HUES48 (cell line): ENCODE measurements at regions not wholly inside any gene's neighbourhood (a gene's known extent, or its start where the extent isn't known, plus 50 kb on each side); places are given as distances from the start of the nearest gene placed in this dataset.

Experiments
- H3K27ac ChIP-seq: one replicate; pipeline ENCODE4 v1.7.0; 2013; ENCODE audit warnings: low read depth, low read length, inconsistent platforms
- H3K27me3 ChIP-seq: 2 replicates; pipeline ENCODE4 v1.6.1; 2013; ENCODE audit warnings: mild to moderate bottlenecking, low read length; ENCODE audit not compliant: control insufficient read depth, insufficient read depth
- H3K36me3 ChIP-seq: 2 replicates; pipeline ENCODE4 v1.6.1; 2013; ENCODE audit warnings: low read length; ENCODE audit not compliant: control insufficient read depth, insufficient read depth
- H3K4me1 ChIP-seq: 2 replicates; pipeline ENCODE4 v1.6.1; 2013; ENCODE audit warnings: mild to moderate bottlenecking, low read length; ENCODE audit not compliant: control insufficient read depth, insufficient read depth
- H3K4me3 ChIP-seq: 2 replicates; pipeline ENCODE4 v1.5.1; 2013; ENCODE audit warnings: mild to moderate bottlenecking, low read depth, low read length
- H3K9ac ChIP-seq: 2 replicates; pipeline ENCODE4 v1.6.1; 2013; ENCODE audit warnings: mild to moderate bottlenecking, low read depth, low read length, moderate library complexity
- H3K9me3 ChIP-seq: 2 replicates; pipeline ENCODE4 v1.6.1; 2013; ENCODE audit warnings: low read length; ENCODE audit not compliant: control insufficient read depth, insufficient read depth

GRCh38 chr4:32840461-32841189 lies 2120.5 kb downstream of the PCDH7 start:
- Histone ChIP-seq H3K9me3 (no peaks in the 10 kb centered on the region), H3K27me3 (no peaks in the 10 kb centered on the region), H3K4me1 (no peaks in the 10 kb centered on the region), H3K4me3 (no peak overlapping the region), H3K9ac (no peak overlapping the region), H3K27ac (no peak overlapping the region), H3K36me3 (no peaks in the 10 kb centered on the region)

GRCh38 chr4:32841217-32841616 lies 2121.0 kb downstream of the PCDH7 start:
- H3K4me1 ChIP-seq: no peaks in the 10 kb centered on the region
- H3K36me3 ChIP-seq: no peaks in the 10 kb centered on the region
- H3K9ac ChIP-seq: no peak overlapping the region

GRCh38 chr4:32847461-32847860 lies 2127.3 kb downstream of the PCDH7 start:
- H3K9ac ChIP-seq: no peak overlapping the region
- no peaks in the 10 kb centered on the region for H3K27me3 ChIP-seq
- no peaks in the 10 kb centered on the region; the same call in 1 of the 2 replicates for H3K9me3 ChIP-seq
- no peaks in the 10 kb centered on the region for H3K4me1 ChIP-seq
- no peak overlapping the region for H3K4me3 ChIP-seq
- H3K36me3 ChIP-seq: no peaks in the 10 kb centered on the region
- no peak overlapping the region for H3K27ac ChIP-seq

More at GRCh38 chr4:32841217-32841616, 2121.0 kb downstream of the PCDH7 start:
- Histone ChIP-seq H3K4me3 (no peak overlapping the region), H3K27me3 (no peaks in the 10 kb centered on the region), H3K27ac (no peak overlapping the region), H3K9me3 (no peaks in the 10 kb centered on the region)

- Histone ChIP-seq H3K4me3 (no peak overlapping the region), H3K9me3 (no peaks in the 10 kb centered on the region; the same call in 1 of the 2 replicates), H3K27ac (no peak overlapping the region), H3K27me3 (no peaks in the 10 kb centered on the region), H3K4me1 (no peaks in the 10 kb centered on the region), H3K9ac (no peak overlapping the region), H3K36me3 (no peaks in the 10 kb centered on the region)
These were observed 2135.5 kb downstream of the PCDH7 start for GRCh38 chr4:32855622-32856021.

GRCh38 chr4:32858361-32858760 lies 2138.2 kb downstream of the PCDH7 start:
- Histone ChIP-seq H3K4me1 (no peaks in the 10 kb centered on the region), H3K36me3 (no peaks in the 10 kb centered on the region), H3K27ac (no peak overlapping the region), H3K27me3 (no peaks in the 10 kb centered on the region), H3K4me3 (no peak overlapping the region), H3K9me3 (no peaks in the 10 kb centered on the region), H3K9ac (no peak overlapping the region)

- no peak overlapping the region for H3K9ac ChIP-seq
- no peak overlapping the region for H3K4me3 ChIP-seq
- H3K27ac ChIP-seq: no peak overlapping the region
- no peaks in the 10 kb centered on the region for H3K36me3 ChIP-seq
- no peaks in the 10 kb centered on the region for H3K9me3 ChIP-seq
- H3K4me1 ChIP-seq: no peaks in the 10 kb centered on the region
- no peaks in the 10 kb centered on the region for H3K27me3 ChIP-seq
These were observed 2138.8 kb downstream of the PCDH7 start for GRCh38 chr4:32858971-32859370.

- Histone ChIP-seq H3K27me3 (no peaks in the 10 kb centered on the region), H3K4me1 (no peaks in the 10 kb centered on the region), H3K9me3 (no peaks in the 10 kb centered on the region), H3K36me3 (no peaks in the 10 kb centered on the region), H3K27ac (no peak overlapping the region), H3K9ac (no peak overlapping the region), H3K4me3 (no peak overlapping the region)
These were observed 2144.7 kb downstream of the PCDH7 start for GRCh38 chr4:32864713-32865351.

GRCh38 chr4:32876546-32876945 lies 2156.4 kb downstream of the PCDH7 start:
- H3K27me3 ChIP-seq: no peaks in the 10 kb centered on the region
- no peak overlapping the region for H3K4me3 ChIP-seq
- no peak overlapping the region for H3K9ac ChIP-seq
- no peak overlapping the region for H3K27ac ChIP-seq
- no peaks in the 10 kb centered on the region for H3K36me3 ChIP-seq
- H3K4me1 ChIP-seq: no peaks in the 10 kb centered on the region
- H3K9me3 ChIP-seq: no peaks in the 10 kb centered on the region

GRCh38 chr4:32879913-32880312 lies 2159.7 kb downstream of the PCDH7 start:
- no peaks in the 10 kb centered on the region for H3K4me1 ChIP-seq
- no peak overlapping the region for H3K4me3 ChIP-seq

GRCh38 chr4:32884198-32884597 lies 2164.0 kb downstream of the PCDH7 start:
- no peaks in the 10 kb centered on the region for H3K27me3 ChIP-seq

More at GRCh38 chr4:32879913-32880312, 2159.7 kb downstream of the PCDH7 start:
- Histone ChIP-seq H3K27me3 (no peaks in the 10 kb centered on the region), H3K9ac (no peak overlapping the region), H3K9me3 (no peaks in the 10 kb centered on the region), H3K36me3 (no peaks in the 10 kb centered on the region), H3K27ac (no peak overlapping the region)

GRCh38 chr4:32890398-32890797 lies 2170.2 kb downstream of the PCDH7 start:
- Histone ChIP-seq H3K36me3 (no peaks in the 10 kb centered on the region), H3K9me3 (no peaks in the 10 kb centered on the region), H3K27ac (no peak overlapping the region), H3K27me3 (no peaks in the 10 kb centered on the region), H3K4me1 (no peaks in the 10 kb centered on the region), H3K9ac (no peak overlapping the region), H3K4me3 (no peak overlapping the region)

More at GRCh38 chr4:32884198-32884597, 2164.0 kb downstream of the PCDH7 start:
- Histone ChIP-seq H3K36me3 (no peaks in the 10 kb centered on the region), H3K4me3 (no peak overlapping the region), H3K27ac (no peak overlapping the region), H3K9ac (no peak overlapping the region), H3K9me3 (no peaks in the 10 kb centered on the region), H3K4me1 (no peaks in the 10 kb centered on the region)
